Activated naive CD4-positive, alpha-beta T cell treated with anti-CD3 and anti-CD28 coated beads, Interleukin-2, amount 50 U/mL, for 72 hours (primary cell): ENCODE measurements at regions not wholly inside any gene's neighbourhood (a gene's known extent, or its start where the extent isn't known, plus 50 kb on each side); places are given as distances from the start of the nearest gene placed in this dataset.
"Not testable (repeated sequence)": the region's sequence is repeated elsewhere in the genome, so short reads cannot be mapped to it uniquely, and the experiment has no call there.

Experiments
- ATAC-seq, 2 donors: fragments of 150-1000 bp; cut with Tn5 transposase; 2 replicates each; pipeline ENCODE4 v1.10.0; 2021; ENCODE audit warnings: mild to moderate bottlenecking in 2 of 2, moderate library complexity in 2 of 2
- DNase-seq, 2 donors: peaks; one replicate each; pipeline ENCODE4 v3.0.0; 2021 to 2022; ENCODE audit warnings: low spot score in 2 of 2
- H3K27ac Mint-ChIP-seq, 2 donors: one replicate each; pipeline ENCODE4 v1.8.0; 2022; ENCODE audit warnings: mild to moderate bottlenecking in 2 of 2, mixed read lengths in 2 of 2
- H3K36me3 Mint-ChIP-seq, 2 donors: one replicate each; pipeline ENCODE4 v1.8.0; 2022; ENCODE audit warnings: mixed read lengths in 2 of 2
- H3K9me3 Mint-ChIP-seq, 2 donors: one replicate each; pipeline ENCODE4 v1.8.0; 2022; ENCODE audit warnings: mixed read lengths in 2 of 2

DNA sequence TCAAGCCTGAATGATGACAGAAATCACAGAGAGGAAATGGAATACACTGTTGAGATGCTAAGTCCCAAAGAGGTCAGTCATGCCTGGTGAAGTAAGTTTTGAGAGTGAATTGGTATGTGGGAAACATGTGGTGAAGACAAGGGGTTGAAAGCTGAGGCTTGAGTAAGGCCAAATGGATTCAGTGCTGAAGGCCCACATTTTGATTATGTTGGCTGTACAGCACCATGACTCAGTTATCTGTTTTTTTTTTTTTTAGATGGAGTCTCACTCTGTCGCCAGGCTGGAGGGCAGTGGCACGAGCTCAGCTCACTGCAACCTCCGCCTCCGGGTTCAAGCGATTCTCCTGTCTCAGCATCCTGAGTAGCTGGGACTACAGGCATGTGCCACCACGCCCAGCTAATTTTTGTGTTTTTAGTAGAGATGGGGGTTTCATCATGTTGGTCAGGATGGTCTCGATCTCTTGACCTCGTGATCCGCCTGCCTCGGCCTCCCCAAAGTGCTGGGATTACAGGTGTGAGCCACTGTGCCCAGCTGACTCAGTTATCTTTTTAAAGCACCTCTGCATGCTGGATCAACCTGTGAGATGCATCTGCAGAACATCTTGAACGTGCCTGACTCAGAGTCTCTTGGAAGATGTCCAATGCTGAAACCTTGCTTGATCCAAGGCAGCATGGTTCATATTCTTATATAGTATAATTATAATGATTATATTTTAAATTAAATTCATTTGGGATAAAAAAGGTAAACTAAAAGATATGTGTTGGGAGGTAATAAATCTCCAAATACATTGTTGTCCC lies 829.8 kb downstream of the TNS3 start:
- peaks cover 8 to 17% of the 10 kb centered on the region in 2 donors for H3K9me3 Mint-ChIP-seq
- H3K36me3 Mint-ChIP-seq, H3K27ac Mint-ChIP-seq, DNase-seq, ATAC-seq: not testable (repeated sequence)

GRCh38 chr7:46751471-46751870 lies 830.4 kb upstream of the IGFBP3 start:
- Mint-ChIP-seq H3K9me3 (peaks cover 8 to 17% of the 10 kb centered on the region in 2 donors), H3K27ac (no peak overlapping the region), H3K36me3 (no peaks in the 10 kb centered on the region)
- DNase-seq (no peak), ATAC-seq (no peak)

DNA sequence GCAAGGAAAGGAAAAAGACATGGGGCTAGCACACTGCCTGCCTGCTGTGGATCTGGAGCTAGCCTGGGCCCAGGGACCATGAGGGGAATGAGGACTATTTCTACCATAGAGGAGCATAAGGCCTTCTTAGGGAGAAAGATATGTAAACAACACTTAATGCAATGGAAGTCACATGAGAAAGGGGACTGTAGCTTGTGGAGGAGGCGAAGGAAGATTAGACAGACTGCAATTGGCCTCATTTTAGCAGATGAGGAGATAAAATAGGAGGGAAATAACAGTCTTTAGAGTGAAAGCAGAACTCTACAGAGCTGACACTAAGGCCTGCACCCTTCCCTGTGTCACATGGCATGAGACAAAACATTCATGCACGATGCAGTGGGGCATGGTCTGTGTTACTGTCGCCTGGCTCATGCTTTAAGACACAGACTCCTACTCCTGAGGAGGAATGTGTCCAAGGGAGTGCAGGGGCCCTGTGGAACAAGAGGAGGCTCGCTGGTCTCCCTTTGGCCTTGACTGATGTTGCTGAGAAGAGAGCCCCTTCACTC lies 829.3 kb upstream of the IGFBP3 start:
- Mint-ChIP-seq H3K36me3 (no peaks in the 10 kb centered on the region), H3K27ac (no peak overlapping the region), H3K9me3 (peaks cover 8 to 17% of the 10 kb centered on the region in 2 donors)
- ATAC-seq (no peak), DNase-seq (no peak)

- Mint-ChIP-seq H3K36me3 (no peaks in the 10 kb centered on the region), H3K27ac (no peak overlapping the region), H3K9me3 (peaks cover 8 to 12% of the 10 kb centered on the region in 2 donors)
- DNase-seq (no peak), ATAC-seq (no peak)
These were observed 827.0 kb upstream of the IGFBP3 start for GRCh38 chr7:46747869-46748576.

GRCh38 chr7:46746695-46747687 lies 825.9 kb upstream of the IGFBP3 start:
- ATAC-seq, result no peak
- H3K36me3 Mint-ChIP-seq, result no peaks in the 10 kb centered on the region
- H3K27ac Mint-ChIP-seq, result no peak overlapping the region
- DNase-seq, result no peak
- peaks cover 8 to 13% of the 10 kb centered on the region in 2 donors for H3K9me3 Mint-ChIP-seq

- DNase-seq (no peak), ATAC-seq (no peak)
- H3K27ac Mint-ChIP-seq, result no peak overlapping the region
- H3K9me3 Mint-ChIP-seq, result peaks cover 11 to 19% of the 10 kb centered on the region in 2 donors
- H3K36me3 Mint-ChIP-seq, result no peaks in the 10 kb centered on the region
These were observed 824.6 kb upstream of the IGFBP3 start for GRCh38 chr7:46745707-46746090.

DNA sequence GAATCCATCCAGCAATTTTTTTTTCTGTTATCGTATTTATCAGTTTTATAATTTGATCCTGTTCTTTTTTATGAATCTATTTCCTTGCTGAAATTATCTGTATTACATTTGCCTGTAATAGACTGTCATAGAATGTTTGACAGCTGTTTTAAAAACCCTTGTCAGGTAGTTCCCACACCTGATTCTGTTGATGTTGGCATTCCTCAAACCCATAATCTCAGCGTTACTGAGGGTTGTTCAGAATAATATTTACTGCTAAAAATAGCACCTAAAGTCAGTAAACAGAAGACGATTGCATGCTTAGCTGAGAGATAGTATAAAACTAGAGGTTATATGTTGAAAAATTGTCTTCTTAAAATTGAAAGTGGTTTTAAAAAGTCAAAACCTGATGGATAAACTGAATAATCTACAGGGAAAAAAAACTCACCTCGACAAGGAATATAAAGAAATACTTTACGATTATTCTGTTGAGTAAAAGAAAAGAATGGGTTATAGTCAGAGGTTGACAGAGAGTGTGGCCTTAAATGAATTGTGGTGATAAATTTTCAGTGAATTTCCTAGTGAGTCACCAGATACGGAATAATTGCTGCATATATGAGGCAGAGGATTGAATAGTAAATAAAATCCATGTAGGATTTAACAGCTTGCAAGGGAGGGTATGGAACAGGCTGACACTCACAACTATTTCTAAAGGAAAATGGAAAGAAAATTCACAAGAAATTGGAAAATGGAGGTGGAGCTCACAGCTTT lies 824.1 kb upstream of the IGFBP3 start:
- Mint-ChIP-seq H3K27ac (no peak overlapping the region), H3K36me3 (no peaks in the 10 kb centered on the region), H3K9me3 (peaks cover 9 to 17% of the 10 kb centered on the region in 2 donors)
- no peak for DNase-seq
- no peak for ATAC-seq

- DNase-seq (no peak), ATAC-seq (no peak)
- no peaks in the 10 kb centered on the region for H3K36me3 Mint-ChIP-seq
- H3K27ac Mint-ChIP-seq, result no peak overlapping the region
- H3K9me3 Mint-ChIP-seq, result peaks cover 11 to 15% of the 10 kb centered on the region in 2 donors
These were observed 821.5 kb upstream of the IGFBP3 start for GRCh38 chr7:46742601-46743000.

DNA sequence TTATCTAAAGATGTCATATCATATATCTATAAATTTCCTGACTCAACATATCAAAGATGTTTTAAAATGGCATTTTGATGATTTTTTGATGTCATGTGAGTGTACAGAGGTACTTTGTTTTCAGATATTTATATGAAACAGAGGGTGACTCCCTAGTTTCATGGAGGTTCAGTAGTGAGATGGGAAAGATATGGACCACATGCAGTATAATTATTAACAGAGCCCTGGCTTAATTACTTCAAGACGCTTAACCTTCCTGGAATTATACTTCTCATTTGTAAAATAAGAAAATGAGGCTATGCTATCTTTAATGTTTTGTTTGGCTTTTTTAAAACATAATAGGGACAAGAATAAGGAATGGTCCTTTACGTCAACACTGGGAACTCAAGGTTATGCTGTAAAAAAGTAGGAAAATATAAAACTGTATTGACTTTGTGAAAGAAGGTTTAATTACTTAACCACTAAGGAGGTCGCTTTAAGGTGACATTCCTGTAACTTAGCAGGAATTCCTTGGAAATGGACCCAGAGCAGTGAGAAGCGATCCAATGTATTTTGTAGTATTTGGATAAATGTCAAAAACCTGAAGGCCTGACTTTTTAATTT lies 821.0 kb upstream of the IGFBP3 start:
- H3K27ac Mint-ChIP-seq, result no peak overlapping the region
- no peak for DNase-seq
- ATAC-seq, result no peak
- no peaks in the 10 kb centered on the region for H3K36me3 Mint-ChIP-seq
- H3K9me3 Mint-ChIP-seq, result peaks cover 11 to 16% of the 10 kb centered on the region in 2 donors

DNA sequence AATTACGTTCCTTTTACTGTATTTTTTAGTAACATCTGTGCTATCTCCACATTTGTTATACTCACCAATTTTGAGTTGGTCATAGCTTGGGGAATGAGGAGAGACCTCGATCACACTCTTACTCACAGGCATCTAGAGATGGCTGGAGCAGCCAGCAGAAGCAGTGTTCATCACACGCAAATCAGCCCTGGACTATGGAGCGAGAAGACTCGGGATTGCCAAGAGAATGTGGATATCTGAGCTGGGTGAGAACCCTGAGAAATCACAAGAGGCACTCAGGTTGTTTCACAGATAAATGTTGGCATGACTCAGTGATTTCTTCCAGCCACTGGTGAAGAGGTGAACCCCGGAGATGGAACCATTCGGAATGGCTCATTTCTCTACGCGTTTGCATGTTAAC lies 820.1 kb upstream of the IGFBP3 start:
- Mint-ChIP-seq H3K9me3 (peaks cover 11 to 18% of the 10 kb centered on the region in 2 donors), H3K27ac (no peak overlapping the region), H3K36me3 (no peaks in the 10 kb centered on the region)
- ATAC-seq (no peak), DNase-seq (no peak)

GRCh38 chr7:46739518-46740234 lies 818.6 kb upstream of the IGFBP3 start:
- H3K27ac Mint-ChIP-seq, result no peak overlapping the region
- peaks cover 11 to 22% of the 10 kb centered on the region in 2 donors for H3K9me3 Mint-ChIP-seq
- DNase-seq (no peak), ATAC-seq (no peak)
- no peaks in the 10 kb centered on the region for H3K36me3 Mint-ChIP-seq

- H3K9me3 Mint-ChIP-seq, result peaks cover 11 to 22% of the 10 kb centered on the region in 2 donors
- no peak for ATAC-seq
These were observed 817.7 kb upstream of the IGFBP3 start for GRCh38 chr7:46738796-46739195.

DNA sequence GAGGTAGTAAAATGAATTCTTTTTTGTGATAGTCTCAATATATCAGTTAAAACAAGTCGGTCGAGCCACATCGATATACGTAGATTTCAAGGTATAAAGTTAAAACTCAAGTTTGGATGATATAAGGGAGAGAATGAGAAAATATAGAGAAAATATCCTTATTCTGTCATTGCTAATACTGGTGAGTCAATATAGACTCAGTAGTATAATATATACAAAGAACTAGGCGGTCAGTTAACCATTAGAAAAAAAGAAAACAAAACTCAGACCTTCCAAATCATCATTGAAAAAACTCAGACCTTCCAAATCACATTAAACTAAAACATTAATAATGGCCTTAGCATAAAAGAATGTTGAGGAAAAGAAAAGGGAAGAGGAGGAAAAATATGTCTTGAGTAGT lies 817.1 kb upstream of the IGFBP3 start:
- H3K36me3 Mint-ChIP-seq, result no peaks in the 10 kb centered on the region
- no peak overlapping the region for H3K27ac Mint-ChIP-seq
- DNase-seq (no peak), ATAC-seq (no peak)
- peaks cover 11 to 24% of the 10 kb centered on the region in 2 donors for H3K9me3 Mint-ChIP-seq

More at GRCh38 chr7:46738796-46739195, 817.7 kb upstream of the IGFBP3 start:
- Mint-ChIP-seq H3K36me3 (no peaks in the 10 kb centered on the region), H3K27ac (no peak overlapping the region)
- no peak for DNase-seq

- no peak for DNase-seq
- peaks cover 11 to 26% of the 10 kb centered on the region in 2 donors for H3K9me3 Mint-ChIP-seq
- H3K36me3 Mint-ChIP-seq, result peaks cover 0 to 11% of the 10 kb centered on the region in 2 donors
- ATAC-seq, result no peak
- H3K27ac Mint-ChIP-seq, result no peak overlapping the region
These were observed 804.8 kb upstream of the IGFBP3 start for GRCh38 chr7:46725838-46726237.

- Mint-ChIP-seq H3K9me3 (peaks cover 11 to 26% of the 10 kb centered on the region in 2 donors), H3K36me3 (peaks cover 0 to 11% of the 10 kb centered on the region in 2 donors), H3K27ac (no peak overlapping the region)
- ATAC-seq (no peak), DNase-seq (no peak)
These were observed 804.1 kb upstream of the IGFBP3 start for GRCh38 chr7:46725136-46725535.
